ENCODE measurements at regions not wholly inside any gene's neighbourhood (a gene's known extent, or its start where the extent isn't known, plus 50 kb on each side); places are given as distances from the start of the nearest gene placed in this dataset.

DNA sequence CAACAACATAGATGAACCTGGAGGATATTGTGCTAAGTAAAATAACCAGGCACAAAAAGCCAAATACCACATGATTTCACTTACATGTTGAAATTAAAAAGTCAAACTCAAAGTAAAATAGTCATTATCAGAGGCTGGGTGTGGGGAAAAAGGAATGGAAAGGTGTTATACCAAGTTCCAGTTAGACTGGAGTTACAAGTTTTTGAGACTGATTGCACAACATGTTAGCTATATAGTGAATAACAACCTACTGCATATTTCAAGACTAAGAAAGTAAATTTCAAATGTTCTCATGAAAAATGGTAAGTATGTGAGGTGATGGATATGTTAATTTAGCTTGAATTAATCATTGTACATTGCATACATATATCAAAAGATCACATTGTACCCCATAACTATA is 116.8 kb upstream of the HNMT start:
- no peak for ATAC-seq (ENCODE audit: poor library complexity)
- POLR2A ChIA-PET: interaction anchor here (0.6 kb wide), 1 partner anchor 80 kb away, joined by 3 read pairs; no protein-coding TSS in a partner anchor

DNA sequence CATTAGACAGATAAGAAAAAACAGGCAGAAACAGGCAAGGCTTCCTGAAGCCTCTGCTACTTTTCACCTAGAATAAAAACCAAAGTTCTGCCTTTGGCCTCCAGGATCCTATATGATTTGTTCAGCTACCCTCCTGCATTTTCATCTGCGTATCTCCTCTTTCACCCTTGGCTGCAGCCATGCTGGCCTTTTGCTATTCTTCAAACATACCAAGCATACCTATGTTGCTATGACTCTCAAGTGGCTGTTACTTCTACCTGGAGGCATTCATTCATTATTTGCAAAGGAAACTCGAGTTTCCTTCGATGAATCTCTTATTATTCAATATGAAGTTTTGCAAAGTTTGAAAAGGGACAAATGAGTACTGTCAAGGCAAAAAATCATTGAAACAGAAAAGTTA is 106.4 kb upstream of the HNMT start:
- ChIA-PET POLR2A (no interaction called here), CTCF (no interaction called here)
- Histone ChIP-seq H3K27ac (ENCODE audit: low read depth in 1 of 2, low read length in 2 of 2) (no peak overlapping the region), H3K4me3 (ENCODE audit: low read length) (no peak overlapping the region), H3K4me1 (ENCODE audit: insufficient read depth, low read length) (no peaks in the 10 kb centered on the region), H3K36me3 (ENCODE audit: insufficient read depth, low read length) (no peaks in the 10 kb centered on the region), H3K27me3 (ENCODE audit: control insufficient read depth in 1 of 2, insufficient read depth in 2 of 2, low read length in 2 of 2) (no peaks in the 10 kb centered on the region), H3K9me3 (ENCODE audit: control insufficient read depth in 1 of 2, insufficient read depth in 1 of 2, low read length in 2 of 2) (no peaks in the 10 kb centered on the region)
- no peaks in the 10 kb centered on the region for H3K4me1 Mint-ChIP-seq (ENCODE audit: low read depth)
- H3K27ac Mint-ChIP-seq: no peak overlapping the region
- no peaks in the 10 kb centered on the region for H3K9me3 Mint-ChIP-seq
- H3K4me3 Mint-ChIP-seq: no peak overlapping the region
- ATAC-seq (ENCODE audit: poor library complexity): no peak
- no peak for DNase-seq
- intact Hi-C loops (cut with DNase I, micrococcal nuclease): no loop called here
- no peaks in the 10 kb centered on the region for H3K36me3 Mint-ChIP-seq (ENCODE audit: low read depth)
- TF ChIP-seq, protein P1, sequence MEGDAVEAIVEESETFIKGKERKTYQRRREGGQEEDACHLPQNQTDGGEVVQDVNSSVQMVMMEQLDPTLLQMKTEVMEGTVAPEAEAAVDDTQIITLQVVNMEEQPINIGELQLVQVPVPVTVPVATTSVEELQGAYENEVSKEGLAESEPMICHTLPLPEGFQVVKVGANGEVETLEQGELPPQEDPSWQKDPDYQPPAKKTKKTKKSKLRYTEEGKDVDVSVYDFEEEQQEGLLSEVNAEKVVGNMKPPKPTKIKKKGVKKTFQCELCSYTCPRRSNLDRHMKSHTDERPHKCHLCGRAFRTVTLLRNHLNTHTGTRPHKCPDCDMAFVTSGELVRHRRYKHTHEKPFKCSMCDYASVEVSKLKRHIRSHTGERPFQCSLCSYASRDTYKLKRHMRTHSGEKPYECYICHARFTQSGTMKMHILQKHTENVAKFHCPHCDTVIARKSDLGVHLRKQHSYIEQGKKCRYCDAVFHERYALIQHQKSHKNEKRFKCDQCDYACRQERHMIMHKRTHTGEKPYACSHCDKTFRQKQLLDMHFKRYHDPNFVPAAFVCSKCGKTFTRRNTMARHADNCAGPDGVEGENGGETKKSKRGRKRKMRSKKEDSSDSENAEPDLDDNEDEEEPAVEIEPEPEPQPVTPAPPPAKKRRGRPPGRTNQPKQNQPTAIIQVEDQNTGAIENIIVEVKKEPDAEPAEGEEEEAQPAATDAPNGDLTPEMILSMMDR (IDR thresholded peaks at IDR 0.05): no peak
- H3K27me3 Mint-ChIP-seq: peaks cover 27% of the 10 kb centered on the region

More for the DNA sequence above, 116.8 kb upstream of the HNMT start:
- H3K36me3 ChIP-seq (ENCODE audit: insufficient read depth, low read length): no peaks in the 10 kb centered on the region
- no peak overlapping the region for H3K4me3 ChIP-seq (ENCODE audit: low read length)
- intact Hi-C loops (cut with DNase I, micrococcal nuclease): no loop called here
- H3K27ac Mint-ChIP-seq: no peak overlapping the region
- no peaks in the 10 kb centered on the region for H3K4me1 Mint-ChIP-seq (ENCODE audit: low read depth)
- H3K4me1 ChIP-seq (ENCODE audit: insufficient read depth, low read length): no peaks in the 10 kb centered on the region
- H3K4me3 Mint-ChIP-seq: no peak overlapping the region
- TF ChIP-seq, protein P1 (IDR thresholded peaks at IDR 0.05): no peak
- H3K27ac ChIP-seq (ENCODE audit: low read depth in 1 of 2, low read length in 2 of 2): no peak overlapping the region
- H3K9me3 ChIP-seq (ENCODE audit: control insufficient read depth in 1 of 2, insufficient read depth in 1 of 2, low read length in 2 of 2): no peaks in the 10 kb centered on the region
- no peaks in the 10 kb centered on the region for H3K36me3 Mint-ChIP-seq (ENCODE audit: low read depth)
- peaks cover 0 to 6% of the 10 kb centered on the region in 2 experiments for H3K27me3 ChIP-seq (ENCODE audit: control insufficient read depth in 1 of 2, insufficient read depth in 2 of 2, low read length in 2 of 2)
- DNase-seq: no peak
- no peaks in the 10 kb centered on the region for H3K9me3 Mint-ChIP-seq
- peaks cover 23% of the 10 kb centered on the region for H3K27me3 Mint-ChIP-seq
- CTCF ChIA-PET: no interaction called here

DNA sequence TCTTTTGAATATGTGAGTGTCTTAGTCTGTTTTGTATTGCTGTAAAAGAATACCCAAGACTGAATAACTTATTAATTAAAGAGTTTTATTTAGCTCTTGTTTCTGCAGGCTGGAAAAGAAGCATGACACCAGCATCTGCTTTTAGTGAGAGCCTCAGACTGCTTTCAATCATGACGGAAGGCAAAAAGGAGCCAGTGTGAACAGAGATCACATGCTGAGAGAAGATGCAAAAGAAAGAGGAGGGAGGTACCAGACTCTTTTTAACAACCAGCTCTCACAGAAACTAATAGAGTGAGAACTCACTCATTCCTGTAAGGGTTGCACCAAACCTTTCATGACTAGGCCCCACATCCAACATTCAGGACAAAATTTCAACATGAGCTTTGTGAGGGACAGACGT is 101.6 kb upstream of the HNMT start:
- intact Hi-C loops (cut with DNase I, micrococcal nuclease): no loop called here
- H3K27me3 ChIP-seq (ENCODE audit: control insufficient read depth in 1 of 2, insufficient read depth in 2 of 2, low read length in 2 of 2): no peaks in the 10 kb centered on the region
- POLR2A ChIA-PET: no interaction called here

More for the DNA sequence above, 101.6 kb upstream of the HNMT start:
- H3K4me3 Mint-ChIP-seq: no peak overlapping the region
- H3K36me3 Mint-ChIP-seq (ENCODE audit: low read depth): no peaks in the 10 kb centered on the region
- no peak overlapping the region for H3K27ac Mint-ChIP-seq
- Histone ChIP-seq H3K4me1 (ENCODE audit: insufficient read depth, low read length) (no peaks in the 10 kb centered on the region), H3K36me3 (ENCODE audit: insufficient read depth, low read length) (no peaks in the 10 kb centered on the region), H3K27ac (ENCODE audit: low read depth in 1 of 2, low read length in 2 of 2) (no peak overlapping the region), H3K9me3 (ENCODE audit: control insufficient read depth in 1 of 2, insufficient read depth in 1 of 2, low read length in 2 of 2) (no peaks in the 10 kb centered on the region), H3K4me3 (ENCODE audit: low read length) (no peak overlapping the region)
- H3K9me3 Mint-ChIP-seq: no peaks in the 10 kb centered on the region
- peaks cover 21% of the 10 kb centered on the region for H3K27me3 Mint-ChIP-seq
- DNase-seq (no peak), ATAC-seq (ENCODE audit: poor library complexity) (no peak)
- CTCF ChIA-PET: no interaction called here
- no peaks in the 10 kb centered on the region for H3K4me1 Mint-ChIP-seq (ENCODE audit: low read depth)
- TF ChIP-seq, protein P1 (IDR thresholded peaks at IDR 0.05): no peak

Data from CD4-positive, alpha-beta T cell (primary cell).